Brain microvascular endothelial cell (primary cell): ENCODE measurements at regions not wholly inside any gene's neighbourhood (a gene's known extent, or its start where the extent isn't known, plus 50 kb on each side); places are given as distances from the start of the nearest gene placed in this dataset.

ENCODE experiments used
- DNase-seq: peaks from one replicate; pipeline ENCODE4 v3.0.0-alpha.2; 2020
- H3K27ac ChIP-seq: fragments of 250-450 bp; sonication (Bioruptor Pico); 2 replicates; pipeline ENCODE4 v1.5.1; 2020; ENCODE audit warnings: mild to moderate bottlenecking, moderate library complexity
- H3K27me3 ChIP-seq: fragments of 250-450 bp; sonication (Bioruptor Pico); replicated peaks from 2 replicates; pipeline ENCODE4 v1.5.1; 2020; ENCODE audit warnings: mild to moderate bottlenecking
- H3K36me3 ChIP-seq: fragments of 250-450 bp; sonication (Bioruptor Pico); replicated peaks from 2 replicates; pipeline ENCODE4 v1.5.1; 2020; ENCODE audit warnings: mild to moderate bottlenecking
- H3K4me3 ChIP-seq: 2 replicates; pipeline ENCODE4 v1.5.1; 2011; ENCODE audit warnings: low read depth, mild to moderate bottlenecking, control low read depth, low read length, moderate library complexity
- CTCF ChIP-seq: IDR thresholded peaks from 2 replicates; pipeline ENCODE4 v1.5.1; 2011; ENCODE audit warnings: low read depth, mild to moderate bottlenecking, moderate library complexity, low read length, control low read depth, inconsistent platforms; ENCODE audit errors: missing control alignments
- in situ Hi-C: cut with HindIII; loops from 2 replicates; pipeline ENCODE4 v1.10.0; 2017; ENCODE audit warnings: low sequenced_read_pairs, low pct_ligation_motif_present

- H3K4me3 ChIP-seq: no peak overlapping the region
- in situ Hi-C loops: no loop called here
- no peaks in the 10 kb centered on the region for H3K27me3 ChIP-seq
- no peaks in the 10 kb centered on the region for H3K36me3 ChIP-seq
- DNase-seq: no peak
- no peak overlapping the region for H3K27ac ChIP-seq
- no peak for TF ChIP-seq CTCF
These were observed 198.7 kb downstream of the NPHP4 start for GRCh38 chr1:5793516-5793915.

GRCh38 chr1:5781079-5781478, 211.1 kb downstream of the NPHP4 start:
- no peak for TF ChIP-seq CTCF
- no peak overlapping the region for H3K4me3 ChIP-seq
- no peak for DNase-seq
- no peak overlapping the region for H3K27ac ChIP-seq
- in situ Hi-C loops: no loop called here
- H3K36me3 ChIP-seq: no peaks in the 10 kb centered on the region
- H3K27me3 ChIP-seq: no peaks in the 10 kb centered on the region

GRCh38 chr1:5780324-5780716, 211.9 kb downstream of the NPHP4 start:
- Histone ChIP-seq H3K36me3 (no peaks in the 10 kb centered on the region), H3K27me3 (no peaks in the 10 kb centered on the region), H3K27ac (no peak overlapping the region), H3K4me3 (no peak overlapping the region)
- no peak for TF ChIP-seq CTCF
- in situ Hi-C loops: no loop called here
- DNase-seq: no peak

- no peak overlapping the region for H3K4me3 ChIP-seq
- DNase-seq: no peak
- no peak for TF ChIP-seq CTCF
- in situ Hi-C loops: no loop called here
- no peaks in the 10 kb centered on the region for H3K36me3 ChIP-seq
- no peak overlapping the region for H3K27ac ChIP-seq
- H3K27me3 ChIP-seq: no peaks in the 10 kb centered on the region
These were observed 212.5 kb downstream of the NPHP4 start for GRCh38 chr1:5779608-5780323.

- no peaks in the 10 kb centered on the region for H3K36me3 ChIP-seq
- TF ChIP-seq CTCF: no peak
- no peak overlapping the region for H3K4me3 ChIP-seq
- in situ Hi-C loops: no loop called here
- no peak for DNase-seq
- H3K27ac ChIP-seq: no peak overlapping the region
- H3K27me3 ChIP-seq: no peaks in the 10 kb centered on the region
These were observed 216.1 kb downstream of the NPHP4 start for GRCh38 chr1:5776035-5776550.

GRCh38 chr1:5774019-5774418, 218.2 kb downstream of the NPHP4 start:
- Histone ChIP-seq H3K36me3 (no peaks in the 10 kb centered on the region), H3K27ac (no peak overlapping the region), H3K4me3 (no peak overlapping the region), H3K27me3 (no peaks in the 10 kb centered on the region)
- in situ Hi-C loops: no loop called here
- TF ChIP-seq CTCF: no peak
- no peak for DNase-seq
